ENCODE measurements at regions not wholly inside any gene's neighbourhood (a gene's known extent, or its start where the extent isn't known, plus 50 kb on each side); places are given as distances from the start of the nearest gene placed in this dataset.

DNA sequence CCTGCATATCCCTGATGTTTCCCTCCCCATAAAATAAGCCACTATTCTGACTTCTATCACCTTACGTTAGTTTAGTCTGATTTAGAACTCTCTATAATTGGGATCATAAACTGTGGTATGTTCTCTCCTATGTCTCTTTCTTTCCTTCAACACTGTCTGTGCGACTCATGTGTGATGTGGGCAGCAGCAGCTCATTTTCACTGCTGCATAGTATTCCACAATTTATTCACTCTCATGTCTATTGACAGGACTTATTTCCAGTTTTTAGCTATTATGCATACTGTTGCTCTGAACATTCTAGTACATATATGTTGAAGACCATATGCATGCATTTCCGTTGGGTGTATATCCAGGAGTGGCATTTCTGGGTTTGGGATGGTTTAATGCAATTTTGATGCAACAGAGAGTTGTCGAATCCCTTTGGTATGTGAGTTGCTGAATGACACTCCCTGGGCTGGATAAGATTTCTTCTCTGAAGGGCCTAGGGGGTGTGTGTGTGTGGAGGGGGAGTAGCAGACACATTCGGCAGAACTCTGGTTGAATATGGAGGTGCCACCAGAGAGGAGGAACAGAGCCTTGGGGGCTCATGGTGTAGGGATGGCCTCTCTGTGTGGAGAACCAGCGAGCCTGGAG is 87.8 kb upstream of the PCBD1 start:
- Histone ChIP-seq H3K4me1 (replicated peaks; ENCODE audit: insufficient read depth) (no peaks in the 10 kb centered on the region), H3K9me3 (ENCODE audit: insufficient read depth, low read depth) (0 out of 2 replicates have a peak, but pooled peaks cover 5% of the 10 kb centered on the region), H3K9me2 (ENCODE audit: insufficient read depth) (no peaks in the 10 kb centered on the region), H4K20me1 (ENCODE audit: insufficient read depth) (0 out of 2 replicates have a peak, but pooled peaks cover 9% of the 10 kb centered on the region), H3K4me2 (no peak overlapping the region), H3F3A (ENCODE audit: insufficient read depth, low read depth) (no peaks in the 10 kb centered on the region), H2AFZ (no peak overlapping the region), H3K27me3 (ENCODE audit: insufficient read depth, low read depth) (peaks cover 79% of the 10 kb centered on the region), H3K4me3 (no peak overlapping the region), H3K79me2 (ENCODE audit: low read depth) (no peaks in the 10 kb centered on the region), H3K36me3 (ENCODE audit: low read depth) (no peaks in the 10 kb centered on the region), H3K27ac (no peak overlapping the region)
- ChIA-PET CTCF (interaction anchor here (0.7 kb wide), 1 partner anchor 45 kb away, joined by 19 read pairs; no protein-coding TSS in a partner anchor), POLR2A (ENCODE audit: unreplicated experiment) (interaction anchor here (0.6 kb wide), 1 partner anchor 263 kb away, joined by 5 read pairs; no protein-coding TSS in a partner anchor)
- intact Hi-C loops (cut with micrococcal nuclease; ENCODE audit: unreplicated experiment) = no loop called here
- DNase-seq = no peak
- BruUV-seq (replicated peaks) = no TSS peak
- TF ChIP-seq EZH2 (IDR thresholded peaks at IDR 0.05; ENCODE audit: low read depth) = no peak
- TF ChIP-seq, protein P1, sequence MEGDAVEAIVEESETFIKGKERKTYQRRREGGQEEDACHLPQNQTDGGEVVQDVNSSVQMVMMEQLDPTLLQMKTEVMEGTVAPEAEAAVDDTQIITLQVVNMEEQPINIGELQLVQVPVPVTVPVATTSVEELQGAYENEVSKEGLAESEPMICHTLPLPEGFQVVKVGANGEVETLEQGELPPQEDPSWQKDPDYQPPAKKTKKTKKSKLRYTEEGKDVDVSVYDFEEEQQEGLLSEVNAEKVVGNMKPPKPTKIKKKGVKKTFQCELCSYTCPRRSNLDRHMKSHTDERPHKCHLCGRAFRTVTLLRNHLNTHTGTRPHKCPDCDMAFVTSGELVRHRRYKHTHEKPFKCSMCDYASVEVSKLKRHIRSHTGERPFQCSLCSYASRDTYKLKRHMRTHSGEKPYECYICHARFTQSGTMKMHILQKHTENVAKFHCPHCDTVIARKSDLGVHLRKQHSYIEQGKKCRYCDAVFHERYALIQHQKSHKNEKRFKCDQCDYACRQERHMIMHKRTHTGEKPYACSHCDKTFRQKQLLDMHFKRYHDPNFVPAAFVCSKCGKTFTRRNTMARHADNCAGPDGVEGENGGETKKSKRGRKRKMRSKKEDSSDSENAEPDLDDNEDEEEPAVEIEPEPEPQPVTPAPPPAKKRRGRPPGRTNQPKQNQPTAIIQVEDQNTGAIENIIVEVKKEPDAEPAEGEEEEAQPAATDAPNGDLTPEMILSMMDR (conservative IDR thresholded peaks at IDR 0.05) = no peak

DNA sequence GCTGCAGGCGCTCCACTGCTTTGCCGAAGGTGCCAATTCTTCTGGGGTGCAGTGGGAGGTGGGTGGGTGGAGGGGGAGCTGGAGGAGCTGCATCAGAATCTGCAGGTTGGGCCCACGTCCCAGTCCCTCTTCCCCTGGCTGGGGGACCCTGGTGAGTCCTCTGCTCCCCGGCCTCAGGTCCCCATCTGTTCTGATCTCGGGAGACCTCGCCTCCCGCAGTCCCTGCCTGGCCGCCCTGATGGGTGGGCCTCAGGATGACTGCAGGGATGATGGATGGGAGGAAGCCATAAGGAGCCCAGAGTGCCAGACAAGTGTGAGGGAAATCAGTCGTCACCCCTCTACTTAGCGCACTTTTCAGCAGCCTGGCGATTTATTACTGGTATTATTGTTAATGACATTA is 89.3 kb upstream of the PCBD1 start:
- Histone ChIP-seq H3K9me3 (ENCODE audit: insufficient read depth, low read depth) (0 out of 2 replicates have a peak, but pooled peaks cover 5% of the 10 kb centered on the region), H2AFZ (no peak overlapping the region), H3K79me2 (ENCODE audit: low read depth) (no peaks in the 10 kb centered on the region), H4K20me1 (ENCODE audit: insufficient read depth) (0 out of 2 replicates have a peak, but pooled peaks cover 9% of the 10 kb centered on the region), H3K4me3 (no peak overlapping the region), H3K27me3 (ENCODE audit: insufficient read depth, low read depth) (peaks cover 73% of the 10 kb centered on the region), H3K36me3 (ENCODE audit: low read depth) (no peaks in the 10 kb centered on the region), H3K4me1 (replicated peaks; ENCODE audit: insufficient read depth) (no peaks in the 10 kb centered on the region), H3F3A (ENCODE audit: insufficient read depth, low read depth) (no peaks in the 10 kb centered on the region), H3K4me2 (no peak overlapping the region), H3K27ac (no peak overlapping the region), H3K9me2 (ENCODE audit: insufficient read depth) (no peaks in the 10 kb centered on the region)
- TF ChIP-seq, protein P1 (conservative IDR thresholded peaks at IDR 0.05) = no peak
- TF ChIP-seq EZH2 (IDR thresholded peaks at IDR 0.05; ENCODE audit: low read depth) = no peak
- ChIA-PET CTCF (no interaction called here), POLR2A (ENCODE audit: unreplicated experiment) (no interaction called here)
- no TSS peak for BruUV-seq (replicated peaks)
- intact Hi-C loops (cut with micrococcal nuclease; ENCODE audit: unreplicated experiment) = no loop called here
- DNase-seq = no peak

DNA sequence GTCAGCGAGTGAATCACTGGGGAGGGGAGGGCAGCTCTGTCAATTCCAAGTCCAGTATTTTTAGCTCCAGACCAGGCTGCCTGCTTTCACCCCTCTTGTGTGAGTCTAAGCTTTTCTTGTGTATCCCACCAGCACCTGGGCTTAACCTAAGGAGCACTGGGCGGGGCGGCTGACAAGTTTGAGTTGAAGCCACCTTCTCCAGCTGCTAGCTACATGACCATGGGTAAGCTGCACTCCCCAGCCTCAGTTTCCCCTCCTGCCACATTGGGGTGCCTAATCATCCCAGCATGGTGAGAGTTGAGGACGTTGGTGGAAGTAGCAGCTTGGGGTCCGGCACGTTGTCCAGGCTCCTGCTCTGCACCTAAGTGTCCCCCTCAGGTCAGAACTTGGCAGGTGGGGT is 89.8 kb upstream of the PCBD1 start:
- intact Hi-C loops (cut with micrococcal nuclease; ENCODE audit: unreplicated experiment) = no loop called here

More for the DNA sequence above, 89.8 kb upstream of the PCBD1 start:
- H3K27me3 ChIP-seq (ENCODE audit: insufficient read depth, low read depth) = peaks cover 71% of the 10 kb centered on the region
- TF ChIP-seq EZH2 (IDR thresholded peaks at IDR 0.05; ENCODE audit: low read depth) = no peak
- TF ChIP-seq, protein P1 (conservative IDR thresholded peaks at IDR 0.05) = no peak
- H3K9me2 ChIP-seq (ENCODE audit: insufficient read depth) = no peaks in the 10 kb centered on the region
- no peaks in the 10 kb centered on the region for H3K79me2 ChIP-seq (ENCODE audit: low read depth)
- H3K27ac ChIP-seq = no peak overlapping the region
- CTCF ChIA-PET = no interaction called here
- no TSS peak for BruUV-seq (replicated peaks)
- no peaks in the 10 kb centered on the region for H3K4me1 ChIP-seq (replicated peaks; ENCODE audit: insufficient read depth)
- H3K36me3 ChIP-seq (ENCODE audit: low read depth) = no peaks in the 10 kb centered on the region
- no peak overlapping the region for H3K4me2 ChIP-seq
- no peak overlapping the region for H2AFZ ChIP-seq
- DNase-seq = no peak
- no peaks in the 10 kb centered on the region for H3F3A ChIP-seq (ENCODE audit: insufficient read depth, low read depth)
- POLR2A ChIA-PET (ENCODE audit: unreplicated experiment) = no interaction called here
- 0 out of 2 replicates have a peak, but pooled peaks cover 9% of the 10 kb centered on the region for H4K20me1 ChIP-seq (ENCODE audit: insufficient read depth)
- H3K9me3 ChIP-seq (ENCODE audit: insufficient read depth, low read depth) = 0 out of 2 replicates have a peak, but pooled peaks cover 1% of the 10 kb centered on the region
- no peak overlapping the region for H3K4me3 ChIP-seq
